ENCODE measurements at regions not wholly inside any gene's neighbourhood (a gene's known extent, or its start where the extent isn't known, plus 50 kb on each side); places are given as distances from the start of the nearest gene placed in this dataset.
"Not testable (repeated sequence)": the region's sequence is repeated elsewhere in the genome, so short reads cannot be mapped to it uniquely, and the experiment has no call there.

DNA sequence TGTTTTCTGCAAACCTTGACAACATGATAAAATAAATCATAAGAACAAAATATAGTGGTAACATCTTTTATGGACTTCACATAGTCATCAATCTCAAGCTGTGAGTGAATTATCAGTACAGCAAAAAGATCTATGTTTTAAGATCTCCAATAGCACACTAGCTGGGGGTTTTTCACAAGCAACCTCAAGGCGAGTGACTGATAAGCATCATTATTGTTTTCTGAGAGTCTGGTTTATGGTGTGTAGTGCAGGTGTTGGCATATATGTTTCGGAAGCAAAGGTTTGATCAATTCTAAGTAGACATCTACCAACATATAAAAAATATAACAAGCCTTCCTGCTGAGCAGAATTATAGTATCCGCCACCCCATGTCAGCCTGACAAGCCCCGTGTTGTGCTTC lies 403.8 kb upstream of the MGMT start (continued):
- no peak for TF ChIP-seq HNF4A (conservative IDR thresholded peaks at IDR 0.05)
- TF ChIP-seq YY1 (IDR thresholded peaks at IDR 0.05): no peak
- TF ChIP-seq ZBTB33 (IDR thresholded peaks at IDR 0.05): no peak

GRCh38 chr10:129063877-129064276 lies 403.2 kb upstream of the MGMT start:
- H3K27ac ChIP-seq (ENCODE audit: low read depth in 1 of 2, low read length in 2 of 2): no peak overlapping the region
- H3K4me1 ChIP-seq (ENCODE audit: control insufficient read depth in 4 of 4, insufficient read depth in 4 of 4, low read length in 3 of 4): no peaks in the 10 kb centered on the region
- H3K9ac ChIP-seq (ENCODE audit: low read depth in 1 of 2, low read length in 2 of 2): no peak overlapping the region
- TF ChIP-seq MAX (IDR thresholded peaks at IDR 0.05): no peak
- TF ChIP-seq TAF1 (conservative IDR thresholded peaks at IDR 0.05): no peak
- no peak for TF ChIP-seq RXRA (IDR thresholded peaks at IDR 0.05)
- TF ChIP-seq FOXA2 (IDR thresholded peaks at IDR 0.05): no peak
- TF ChIP-seq GABPA (IDR thresholded peaks at IDR 0.05 in 1 of 2, conservative IDR thresholded peaks at IDR 0.05 in 1 of 2): no peak
- TF ChIP-seq FOXA1 (IDR thresholded peaks at IDR 0.05): no peak
- no peak for TF ChIP-seq EGR1 (IDR thresholded peaks at IDR 0.05; ENCODE audit: low read depth in 2 of 2)
- TF ChIP-seq HNF4G (IDR thresholded peaks at IDR 0.05): no peak
- TF ChIP-seq SP1 (IDR thresholded peaks at IDR 0.05): no peak
- TF ChIP-seq NR2F2 (IDR thresholded peaks at IDR 0.05): no peak
- TF ChIP-seq ATF3 (IDR thresholded peaks at IDR 0.05): no peak
- TF ChIP-seq YY1 (IDR thresholded peaks at IDR 0.05): no peak
- TF ChIP-seq ZBTB33 (IDR thresholded peaks at IDR 0.05): no peak
- H3K27me3 ChIP-seq (ENCODE audit: control insufficient read depth in 4 of 4, insufficient read depth in 4 of 4, low read length in 3 of 4): no peaks in the 10 kb centered on the region
- H3K9me3 ChIP-seq (ENCODE audit: control insufficient read depth in 4 of 4, low read length in 3 of 4): peaks cover 0 to 4% (median 0%) of the 10 kb centered on the region in 4 donors
- no peak overlapping the region for H3K4me3 ChIP-seq (ENCODE audit: low read depth in 1 of 3, low read length in 3 of 3)
- no peak for DNase-seq (ENCODE audit: low spot score)
- no peaks in the 10 kb centered on the region for H3K36me3 ChIP-seq (ENCODE audit: control insufficient read depth in 4 of 4, insufficient read depth in 3 of 4, low read depth in 1 of 4, low read length in 3 of 4)
- 84% methylated on average over 5 of the region's 5 CpGs for WGBS

DNA sequence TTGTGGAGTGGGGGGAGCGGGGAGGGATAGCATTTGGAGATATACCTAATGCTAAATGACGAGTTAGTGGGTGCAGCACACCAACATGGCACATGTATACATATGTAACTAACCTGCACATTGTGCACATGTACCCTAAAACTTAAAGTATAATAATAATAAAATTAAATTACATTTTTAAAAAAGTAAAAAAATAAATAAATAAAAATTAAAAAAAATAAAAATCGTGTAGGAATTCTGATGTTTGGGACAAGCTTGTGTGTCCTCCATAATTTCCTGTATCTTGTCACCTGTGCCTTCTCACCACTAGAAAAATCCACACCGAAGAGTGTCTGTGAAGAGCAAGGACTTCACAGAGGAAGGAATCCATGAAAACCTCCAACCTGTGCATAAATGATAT lies 400.5 kb upstream of the MGMT start:
- H3K36me3 ChIP-seq (ENCODE audit: control insufficient read depth in 4 of 4, insufficient read depth in 3 of 4, low read depth in 1 of 4, low read length in 3 of 4); H3K27ac ChIP-seq (ENCODE audit: low read depth in 1 of 2, low read length in 2 of 2); H3K9ac ChIP-seq (ENCODE audit: low read depth in 1 of 2, low read length in 2 of 2); H3K9me3 ChIP-seq (ENCODE audit: control insufficient read depth in 4 of 4, low read length in 3 of 4); H3K27me3 ChIP-seq (ENCODE audit: control insufficient read depth in 4 of 4, insufficient read depth in 4 of 4, low read length in 3 of 4); DNase-seq (ENCODE audit: low spot score); H3K4me1 ChIP-seq (ENCODE audit: control insufficient read depth in 4 of 4, insufficient read depth in 4 of 4, low read length in 3 of 4); H3K4me3 ChIP-seq (ENCODE audit: low read depth in 1 of 3, low read length in 3 of 3): not testable (repeated sequence)
- WGBS: 86% methylated on average over 4 of the region's 4 CpGs

DNA sequence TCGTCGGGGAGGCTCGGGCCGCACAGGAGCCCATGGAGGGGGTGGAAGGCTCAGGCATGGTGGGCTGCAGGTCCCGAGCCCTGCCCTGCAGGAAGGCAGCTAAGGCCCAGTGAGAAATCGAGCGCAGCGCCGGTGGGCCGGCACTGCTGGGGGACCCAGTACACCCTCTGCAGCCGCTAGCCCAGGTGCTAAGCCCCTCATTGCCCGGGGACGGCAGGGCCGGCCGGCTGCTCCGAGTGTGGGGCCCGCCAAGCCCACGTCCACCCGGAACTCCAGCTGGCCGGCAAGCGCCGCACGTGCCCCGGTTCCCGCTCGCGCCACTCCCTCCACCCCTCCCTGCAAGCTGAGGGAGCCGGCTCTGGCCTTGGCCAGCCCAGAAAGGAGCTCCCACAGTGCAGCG lies 395.6 kb upstream of the MGMT start:
- H3K9me3 ChIP-seq (ENCODE audit: control insufficient read depth in 4 of 4, low read length in 3 of 4); H3K4me3 ChIP-seq (ENCODE audit: low read depth in 1 of 3, low read length in 3 of 3); H3K4me1 ChIP-seq (ENCODE audit: control insufficient read depth in 4 of 4, insufficient read depth in 4 of 4, low read length in 3 of 4); H3K36me3 ChIP-seq (ENCODE audit: control insufficient read depth in 4 of 4, insufficient read depth in 3 of 4, low read depth in 1 of 4, low read length in 3 of 4); H3K27me3 ChIP-seq (ENCODE audit: control insufficient read depth in 4 of 4, insufficient read depth in 4 of 4, low read length in 3 of 4); H3K9ac ChIP-seq (ENCODE audit: low read depth in 1 of 2, low read length in 2 of 2); H3K27ac ChIP-seq (ENCODE audit: low read depth in 1 of 2, low read length in 2 of 2); DNase-seq (ENCODE audit: low spot score): not testable (repeated sequence)
- WGBS: 96% methylated on average over 29 of the region's 29 CpGs

Data from liver (tissue), 7 donors.